ENCODE measurements at regions not wholly inside any gene's neighbourhood (a gene's known extent, or its start where the extent isn't known, plus 50 kb on each side); places are given as distances from the start of the nearest gene placed in this dataset.

- TF ChIP-seq CTCF (conservative IDR thresholded peaks at IDR 0.05; ENCODE audit: control insufficient read depth, insufficient read depth, low read depth, low read length), result no peak
- H3K4me3 ChIP-seq (ENCODE audit: control insufficient read depth, low read depth, low read length), result no peak overlapping the region
- no peak for DNase-seq (ENCODE audit: low read depth)
Observed at GRCh38 chr14:25899197-25899596, 698.6 kb downstream of the NOVA1 start.

GRCh38 chr14:25896777-25897176, 701.1 kb downstream of the NOVA1 start:
- no peak for DNase-seq (ENCODE audit: low read depth)
- no peak overlapping the region for H3K4me3 ChIP-seq (ENCODE audit: control insufficient read depth, low read depth, low read length)
- no peak for TF ChIP-seq CTCF (conservative IDR thresholded peaks at IDR 0.05; ENCODE audit: control insufficient read depth, insufficient read depth, low read depth, low read length)

GRCh38 chr14:25895740-25896139, 702.1 kb downstream of the NOVA1 start:
- no peak overlapping the region for H3K4me3 ChIP-seq (ENCODE audit: control insufficient read depth, low read depth, low read length)
- no peak for DNase-seq (ENCODE audit: low read depth)
- TF ChIP-seq CTCF (conservative IDR thresholded peaks at IDR 0.05; ENCODE audit: control insufficient read depth, insufficient read depth, low read depth, low read length), result no peak

GRCh38 chr14:25887251-25887878, 710.5 kb downstream of the NOVA1 start:
- H3K4me3 ChIP-seq (ENCODE audit: control insufficient read depth, low read depth, low read length), result no peak overlapping the region
- no peak for TF ChIP-seq CTCF (conservative IDR thresholded peaks at IDR 0.05; ENCODE audit: control insufficient read depth, insufficient read depth, low read depth, low read length)
- DNase-seq (ENCODE audit: low read depth), result peak; percentile 83

GRCh38 chr14:25884657-25885056, 713.2 kb downstream of the NOVA1 start:
- TF ChIP-seq CTCF (conservative IDR thresholded peaks at IDR 0.05; ENCODE audit: control insufficient read depth, insufficient read depth, low read depth, low read length), result no peak
- H3K4me3 ChIP-seq (ENCODE audit: control insufficient read depth, low read depth, low read length), result no peak overlapping the region
- DNase-seq (ENCODE audit: low read depth), result no peak

GRCh38 chr14:25882899-25883298, 714.9 kb downstream of the NOVA1 start:
- TF ChIP-seq CTCF (conservative IDR thresholded peaks at IDR 0.05; ENCODE audit: control insufficient read depth, insufficient read depth, low read depth, low read length), result no peak
- H3K4me3 ChIP-seq (ENCODE audit: control insufficient read depth, low read depth, low read length), result no peak overlapping the region
- DNase-seq (ENCODE audit: low read depth), result no peak

- H3K4me3 ChIP-seq (ENCODE audit: control insufficient read depth, low read depth, low read length), result no peak overlapping the region
- no peak for DNase-seq (ENCODE audit: low read depth)
- TF ChIP-seq CTCF (conservative IDR thresholded peaks at IDR 0.05; ENCODE audit: control insufficient read depth, insufficient read depth, low read depth, low read length), result no peak
Observed at GRCh38 chr14:25875475-25875874, 722.4 kb downstream of the NOVA1 start.
